NCI-H1048 (cell line): ENCODE measurements at regions not wholly inside any gene's neighbourhood (a gene's known extent, or its start where the extent isn't known, plus 50 kb on each side); places are given as distances from the start of the nearest gene placed in this dataset.
"Not testable (repeated sequence)": the region's sequence is repeated elsewhere in the genome, so short reads cannot be mapped to it uniquely, and the experiment has no call there.

Experiments
- DNase-seq: peaks from one replicate; lab custom pipeline; 2025; lab: John Stamatoyannopoulos, UW

- no peak for DNase-seq
Observed at GRCh38 chr12:74280156-74280655, 257.4 kb upstream of the ATXN7L3B start.

- not testable (repeated sequence) for DNase-seq
Observed at GRCh38 chr12:74281401-74282180, 256.0 kb upstream of the ATXN7L3B start.

GRCh38 chr12:74283646-74284045, 254.0 kb upstream of the ATXN7L3B start:
- no peak for DNase-seq

GRCh38 chr12:74285773-74286172, 251.9 kb upstream of the ATXN7L3B start:
- DNase-seq: no peak

GRCh38 chr12:74286254-74286653, 251.4 kb upstream of the ATXN7L3B start:
- DNase-seq: no peak

GRCh38 chr12:74292351-74293194, 245.1 kb upstream of the ATXN7L3B start:
- DNase-seq: no peak

- DNase-seq: no peak
Observed at GRCh38 chr12:74293689-74294131, 243.9 kb upstream of the ATXN7L3B start.

GRCh38 chr12:74317078-74317601, 220.5 kb upstream of the ATXN7L3B start:
- no peak for DNase-seq

GRCh38 chr12:74317741-74318140, 219.9 kb upstream of the ATXN7L3B start:
- DNase-seq: no peak

- DNase-seq: no peak
Observed at GRCh38 chr12:74319886-74320285, 217.7 kb upstream of the ATXN7L3B start.

- no peak for DNase-seq
Observed at GRCh38 chr12:74321381-74321780, 216.3 kb upstream of the ATXN7L3B start.

GRCh38 chr12:74322792-74323191, 214.8 kb upstream of the ATXN7L3B start:
- DNase-seq: no peak

GRCh38 chr12:74328623-74329022, 209.0 kb upstream of the ATXN7L3B start:
- DNase-seq: no peak

- DNase-seq: no peak
Observed at GRCh38 chr12:74334780-74335179, 202.9 kb upstream of the ATXN7L3B start.

GRCh38 chr12:74337951-74338350, 199.7 kb upstream of the ATXN7L3B start:
- DNase-seq: no peak

GRCh38 chr12:74339211-74339610, 198.4 kb upstream of the ATXN7L3B start:
- DNase-seq: no peak

GRCh38 chr12:74349925-74350324, 187.7 kb upstream of the ATXN7L3B start:
- DNase-seq: no peak

- DNase-seq: peak; percentile 39
Observed at GRCh38 chr12:74365178-74365964, 172.3 kb upstream of the ATXN7L3B start.

GRCh38 chr12:74370608-74371216, 166.9 kb upstream of the ATXN7L3B start:
- DNase-seq: no peak

GRCh38 chr12:74379114-74379513, 158.5 kb upstream of the ATXN7L3B start:
- no peak for DNase-seq

GRCh38 chr12:74381958-74382357, 155.7 kb upstream of the ATXN7L3B start:
- no peak for DNase-seq
